OCI-LY3 (cell line): ENCODE measurements at regions not wholly inside any gene's neighbourhood (a gene's known extent, or its start where the extent isn't known, plus 50 kb on each side); places are given as distances from the start of the nearest gene placed in this dataset.

Source experiments
- H2AFZ ChIP-seq: fragments of 200-600, 300-600 bp; shearing (Covaris generic); 2 replicates; pipeline ENCODE4 v1.6.0; 2014; ENCODE audit warnings: antibody characterized with exemption, low read depth, low read length
- H3K27ac ChIP-seq: fragments of 200-600, 300-600 bp; sonication (generic); 2 replicates; pipeline ENCODE4 v1.5.1; 2014; ENCODE audit warnings: mild to moderate bottlenecking, low read length, moderate library complexity, mixed read lengths
- H3K27me3 ChIP-seq: fragments of 200-600, 300-600 bp; sonication (generic); 2 replicates; pipeline ENCODE4 v1.6.1; 2014; ENCODE audit warnings: low read depth, low read length, mixed read lengths
- H3K36me3 ChIP-seq: fragments of 200-600, 300-600 bp; sonication (generic); replicated peaks from 2 replicates; pipeline ENCODE3; 2014; ENCODE audit warnings: low read depth, low read length, mixed read lengths
- H3K4me1 ChIP-seq: fragments of 300-600, 200-600 bp; sonication (generic); 2 replicates; pipeline ENCODE4 v1.6.1; 2014; ENCODE audit warnings: low read length, mixed read lengths
- H3K4me2 ChIP-seq: fragments of 200-600, 300-600 bp; sonication (generic); 2 replicates; pipeline ENCODE4 v1.6.1; 2014; ENCODE audit warnings: low read length, mixed read lengths
- H3K4me3 ChIP-seq: fragments of 300-600, 200-600 bp; sonication (generic); 2 replicates; pipeline ENCODE4 v1.5.1; 2014; ENCODE audit warnings: antibody characterized with exemption, mild to moderate bottlenecking, low read length, moderate library complexity
- H3K79me2 ChIP-seq: fragments of 300-600, 200-600 bp; shearing (Covaris generic); 2 replicates; pipeline ENCODE4 v1.6.1; 2014; ENCODE audit warnings: mild to moderate bottlenecking, low read length, mixed read lengths
- H3K9ac ChIP-seq: fragments of 300-600, 200-600 bp; shearing (Covaris generic); 2 replicates; pipeline ENCODE4 v1.6.0; 2014; ENCODE audit warnings: mild to moderate bottlenecking, low read length, moderate library complexity
- H3K9me3 ChIP-seq: fragments of 200-600, 300-600 bp; shearing (Covaris generic); 2 replicates; pipeline ENCODE4 v1.6.1; 2014; ENCODE audit warnings: low read length, mixed read lengths; ENCODE audit not compliant: insufficient read depth
- H4K20me1 ChIP-seq: fragments of 200-600, 300-600 bp; sonication (generic); 2 replicates; pipeline ENCODE4 v1.6.1; 2016; ENCODE audit warnings: low read length, mixed read lengths; ENCODE audit not compliant: insufficient read depth
- EZH2phosphoT487 ChIP-seq: fragments of 200-600 bp; shearing (Covaris generic); IDR thresholded peaks from 2 replicates; pipeline ENCODE4 v1.6.1; 2018; ENCODE audit warnings: antibody characterized with exemption, mixed run types, low read depth
- TF ChIP-seq, protein P1 (sequence below): fragments of 200-600, 300-600 bp; sonication (generic); IDR thresholded peaks from 2 replicates; pipeline ENCODE4 v1.5.1; 2014; ENCODE audit warnings: antibody characterized with exemption, low read length, low read depth

DNA sequence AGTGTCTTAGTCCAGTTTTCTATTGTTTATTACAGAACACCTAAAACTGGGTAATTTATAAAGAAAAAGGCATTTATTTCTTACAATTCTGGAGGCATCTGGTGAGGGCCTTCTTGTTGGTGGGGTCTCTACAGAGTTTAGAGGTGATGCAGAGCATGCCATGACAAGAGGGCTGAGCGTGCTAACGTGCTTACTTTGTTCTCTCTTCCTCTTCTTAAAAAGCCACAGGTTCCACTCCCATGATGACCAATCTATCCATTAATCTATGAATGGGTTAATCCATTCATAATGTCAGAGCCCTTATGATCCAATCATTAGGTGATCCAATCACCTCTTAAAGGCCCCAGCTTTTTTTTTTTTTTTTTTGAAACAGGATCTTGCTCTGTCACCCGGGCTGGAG is 291.5 kb upstream of the GALNTL6 start:
- Histone ChIP-seq H3K27ac (no peak overlapping the region), H4K20me1 (no peaks in the 10 kb centered on the region), H3K36me3 (no peaks in the 10 kb centered on the region), H3K79me2 (no peaks in the 10 kb centered on the region), H3K4me1 (peaks cover 6% of the 10 kb centered on the region), H3K9ac (no peak overlapping the region), H3K27me3 (no peaks in the 10 kb centered on the region), H3K9me3 (no peaks in the 10 kb centered on the region), H3K4me3 (no peak overlapping the region), H3K4me2 (no peak overlapping the region), H2AFZ (no peak overlapping the region)
- TF ChIP-seq EZH2phosphoT487, result no peak

DNA sequence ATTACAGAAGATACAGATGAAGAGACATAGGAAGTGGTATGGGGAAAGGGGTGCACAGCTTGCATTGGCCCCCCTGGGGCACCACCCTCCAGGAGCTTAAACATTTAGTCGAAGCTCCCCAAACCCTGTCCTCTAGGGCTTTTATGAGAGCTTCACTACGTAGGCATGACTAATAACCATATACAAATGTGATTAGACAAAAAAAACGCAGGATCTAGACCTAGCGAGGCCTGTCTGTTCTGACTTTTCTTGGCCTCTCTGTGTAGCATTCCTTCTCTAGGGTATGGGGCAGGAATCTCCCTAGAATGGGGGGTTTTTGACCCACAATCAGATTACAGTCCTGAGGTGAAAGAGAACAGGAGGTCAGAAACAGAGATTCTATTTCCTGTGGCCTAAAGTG is 293.7 kb upstream of the GALNTL6 start:
- Histone ChIP-seq H3K4me3 (no peak overlapping the region), H4K20me1 (no peaks in the 10 kb centered on the region), H3K79me2 (no peaks in the 10 kb centered on the region), H3K36me3 (no peaks in the 10 kb centered on the region), H3K27me3 (no peaks in the 10 kb centered on the region), H3K4me2 (no peak overlapping the region), H3K9ac (no peak overlapping the region), H2AFZ (peak overlapping the region; percentile 37; the same call in 1 of the 2 replicates), H3K9me3 (no peaks in the 10 kb centered on the region), H3K27ac (no peak overlapping the region), H3K4me1 (peaks cover 6% of the 10 kb centered on the region)
- no peak for TF ChIP-seq EZH2phosphoT487
- TF ChIP-seq, protein P1, sequence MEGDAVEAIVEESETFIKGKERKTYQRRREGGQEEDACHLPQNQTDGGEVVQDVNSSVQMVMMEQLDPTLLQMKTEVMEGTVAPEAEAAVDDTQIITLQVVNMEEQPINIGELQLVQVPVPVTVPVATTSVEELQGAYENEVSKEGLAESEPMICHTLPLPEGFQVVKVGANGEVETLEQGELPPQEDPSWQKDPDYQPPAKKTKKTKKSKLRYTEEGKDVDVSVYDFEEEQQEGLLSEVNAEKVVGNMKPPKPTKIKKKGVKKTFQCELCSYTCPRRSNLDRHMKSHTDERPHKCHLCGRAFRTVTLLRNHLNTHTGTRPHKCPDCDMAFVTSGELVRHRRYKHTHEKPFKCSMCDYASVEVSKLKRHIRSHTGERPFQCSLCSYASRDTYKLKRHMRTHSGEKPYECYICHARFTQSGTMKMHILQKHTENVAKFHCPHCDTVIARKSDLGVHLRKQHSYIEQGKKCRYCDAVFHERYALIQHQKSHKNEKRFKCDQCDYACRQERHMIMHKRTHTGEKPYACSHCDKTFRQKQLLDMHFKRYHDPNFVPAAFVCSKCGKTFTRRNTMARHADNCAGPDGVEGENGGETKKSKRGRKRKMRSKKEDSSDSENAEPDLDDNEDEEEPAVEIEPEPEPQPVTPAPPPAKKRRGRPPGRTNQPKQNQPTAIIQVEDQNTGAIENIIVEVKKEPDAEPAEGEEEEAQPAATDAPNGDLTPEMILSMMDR, result no peak

DNA sequence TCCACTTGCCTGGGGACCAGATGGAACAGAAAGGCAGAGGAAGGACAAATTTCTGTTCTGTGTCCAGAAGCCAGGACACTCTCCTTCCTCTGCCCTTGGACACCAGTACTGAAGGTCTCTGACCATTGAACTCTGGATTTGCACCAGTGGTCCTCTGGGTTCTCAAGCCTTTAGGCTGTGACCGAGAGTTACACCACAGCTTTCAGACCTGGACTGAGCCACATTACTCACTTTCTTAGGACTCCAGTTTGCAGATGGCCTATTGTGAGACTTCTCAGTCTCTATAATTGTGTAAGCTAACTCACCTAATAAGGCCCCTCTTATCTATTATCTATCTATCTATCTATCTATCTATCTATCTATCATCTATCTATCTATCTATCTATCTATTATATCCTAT is 295.3 kb upstream of the GALNTL6 start:
- H3K4me3 ChIP-seq, result no peak overlapping the region
- no peaks in the 10 kb centered on the region for H3K36me3 ChIP-seq
- H3K27me3 ChIP-seq, result no peaks in the 10 kb centered on the region
- no peaks in the 10 kb centered on the region for H3K79me2 ChIP-seq
- H3K9ac ChIP-seq, result no peak overlapping the region
- no peak overlapping the region for H3K27ac ChIP-seq
- TF ChIP-seq, protein P1, result no peak
- TF ChIP-seq EZH2phosphoT487, result no peak
- no peak overlapping the region for H3K4me2 ChIP-seq
- H3K4me1 ChIP-seq, result peaks cover 6% of the 10 kb centered on the region
- no peak overlapping the region for H2AFZ ChIP-seq
- no peaks in the 10 kb centered on the region for H3K9me3 ChIP-seq
- no peaks in the 10 kb centered on the region for H4K20me1 ChIP-seq

GRCh38 chr4:171516694-171517093 is 296.5 kb upstream of the GALNTL6 start:
- H2AFZ ChIP-seq, result no peak overlapping the region
- peaks cover 6% of the 10 kb centered on the region for H3K4me1 ChIP-seq
- no peak overlapping the region for H3K9ac ChIP-seq
- H3K4me2 ChIP-seq, result no peak overlapping the region
- no peak overlapping the region for H3K4me3 ChIP-seq
- H3K79me2 ChIP-seq, result no peaks in the 10 kb centered on the region
- TF ChIP-seq, protein P1, result no peak
- TF ChIP-seq EZH2phosphoT487, result no peak
- H3K27ac ChIP-seq, result no peak overlapping the region
- H3K36me3 ChIP-seq, result no peaks in the 10 kb centered on the region
- no peaks in the 10 kb centered on the region for H3K27me3 ChIP-seq
- H3K9me3 ChIP-seq, result no peaks in the 10 kb centered on the region
- no peaks in the 10 kb centered on the region for H4K20me1 ChIP-seq

- no peak for TF ChIP-seq EZH2phosphoT487
- TF ChIP-seq, protein P1, result no peak
- H3K4me3 ChIP-seq, result no peak overlapping the region
- no peaks in the 10 kb centered on the region for H4K20me1 ChIP-seq
- H3K9me3 ChIP-seq, result no peaks in the 10 kb centered on the region
- no peak overlapping the region for H3K4me2 ChIP-seq
- H3K4me1 ChIP-seq, result no peaks in the 10 kb centered on the region
- no peaks in the 10 kb centered on the region for H3K79me2 ChIP-seq
- no peaks in the 10 kb centered on the region for H3K27me3 ChIP-seq
- H3K9ac ChIP-seq, result no peak overlapping the region
- no peak overlapping the region for H3K27ac ChIP-seq
- H2AFZ ChIP-seq, result no peak overlapping the region
- H3K36me3 ChIP-seq, result no peaks in the 10 kb centered on the region
Observed at GRCh38 chr4:171484681-171485080, 328.5 kb upstream of the GALNTL6 start.
